GM11168 (cell line): ENCODE measurements at regions not wholly inside any gene's neighbourhood (a gene's known extent, or its start where the extent isn't known, plus 50 kb on each side); places are given as distances from the start of the nearest gene placed in this dataset.
"Not testable (repeated sequence)": the region's sequence is repeated elsewhere in the genome, so short reads cannot be mapped to it uniquely, and the experiment has no call there.

ENCODE experiments used
- in situ Hi-C: fragments of 300-500 bp; cut with MboI; formaldehyde crosslinking; loops from one replicate; pipeline ENCODE4 v1.12.0; 2022; ENCODE audit warnings: low sequenced_read_pairs; ENCODE audit not compliant: unreplicated experiment

- in situ Hi-C loops = no loop called here
Observed at GRCh38 chr21:15119486-15119885, 54.7 kb upstream of the NRIP1 start.

GRCh38 chr21:15121097-15121654 is 56.4 kb upstream of the NRIP1 start:
- in situ Hi-C loops = no loop called here

GRCh38 chr21:15121655-15122120 is 56.9 kb upstream of the NRIP1 start:
- in situ Hi-C loops = no loop called here

GRCh38 chr21:15122241-15122640 is 57.4 kb upstream of the NRIP1 start:
- in situ Hi-C loops = no loop called here

DNA sequence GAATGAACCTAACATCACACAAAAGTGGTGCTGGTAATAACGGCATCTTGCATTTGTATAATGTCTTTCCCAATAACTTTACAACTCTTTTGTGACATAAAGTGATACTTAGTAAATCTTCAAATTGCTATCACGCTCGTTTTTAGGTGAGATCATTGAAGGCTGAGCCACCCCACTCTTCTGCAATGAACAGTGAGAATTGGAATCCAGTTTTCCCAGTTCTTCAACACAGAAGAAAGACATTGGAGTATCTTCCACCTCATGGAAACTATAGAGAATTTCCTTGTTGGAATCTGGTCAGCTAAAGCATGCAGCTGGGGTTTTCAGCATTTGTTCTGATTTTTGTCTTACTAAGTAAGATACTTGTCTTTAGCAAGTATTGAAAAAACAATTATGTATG is 59.9 kb upstream of the NRIP1 start:
- in situ Hi-C loops = no loop called here

DNA sequence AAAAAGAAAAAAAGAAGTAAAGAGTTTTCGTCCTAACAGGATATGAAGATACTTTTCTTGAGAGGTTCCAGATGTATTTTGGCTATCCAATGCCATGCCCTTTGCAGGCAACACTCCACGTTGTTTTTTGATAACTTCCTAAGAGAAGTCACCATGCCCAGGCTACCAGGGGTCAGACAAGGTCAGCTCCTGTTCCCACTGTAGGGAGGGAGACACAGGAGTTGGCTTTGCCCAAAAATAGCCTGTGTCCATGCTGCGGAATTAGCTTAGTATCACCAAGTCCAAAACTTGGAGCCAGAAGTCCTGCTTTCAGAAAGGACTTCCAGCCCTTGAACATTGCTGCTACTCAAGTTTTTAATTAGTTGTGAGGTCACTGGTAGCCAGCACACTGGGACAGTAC is 62.1 kb upstream of the NRIP1 start:
- in situ Hi-C loops = no loop called here

GRCh38 chr21:15127437-15127836 is 62.6 kb upstream of the NRIP1 start:
- in situ Hi-C loops = no loop called here

- in situ Hi-C loops = no loop called here
Observed at GRCh38 chr21:15128267-15128666, 63.5 kb upstream of the NRIP1 start.

DNA sequence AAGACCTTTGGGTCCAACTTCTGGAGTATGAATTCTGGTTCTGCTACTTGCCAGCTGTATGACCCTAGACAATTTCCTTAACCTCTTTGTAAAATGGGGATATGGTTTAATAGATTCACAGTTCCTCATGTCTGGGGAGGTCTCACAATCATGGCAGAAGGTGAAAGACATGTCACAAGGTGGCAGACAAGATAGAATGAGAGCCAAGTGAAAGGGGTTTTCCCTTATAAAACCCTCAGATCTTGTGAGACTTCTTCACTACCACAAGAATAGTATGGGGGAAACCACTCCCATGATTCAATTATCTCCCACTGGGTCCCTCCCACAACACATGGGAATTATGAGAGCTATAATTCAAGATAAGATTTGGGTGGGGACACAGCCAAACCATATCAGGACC is 63.9 kb upstream of the NRIP1 start:
- in situ Hi-C loops = not testable (repeated sequence)

DNA sequence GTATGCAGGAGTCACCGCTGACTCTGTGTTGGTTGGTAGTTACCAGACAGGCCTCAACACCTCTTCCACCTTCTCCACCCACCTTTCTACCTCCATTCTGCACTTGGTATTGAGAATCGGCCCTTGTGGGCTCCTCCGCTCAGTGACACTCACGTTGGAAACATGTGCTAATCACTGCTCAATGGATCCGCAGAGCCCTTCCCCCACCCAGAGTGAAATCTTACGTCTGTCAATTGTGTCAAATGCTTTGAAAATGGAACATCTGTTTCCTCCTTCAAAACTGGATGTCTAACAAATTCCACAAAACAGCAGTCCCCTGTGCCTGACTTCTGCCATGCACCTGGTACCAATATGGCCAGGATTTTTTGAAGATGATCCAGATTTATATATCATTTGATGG is 65.5 kb upstream of the NRIP1 start:
- in situ Hi-C loops = no loop called here

DNA sequence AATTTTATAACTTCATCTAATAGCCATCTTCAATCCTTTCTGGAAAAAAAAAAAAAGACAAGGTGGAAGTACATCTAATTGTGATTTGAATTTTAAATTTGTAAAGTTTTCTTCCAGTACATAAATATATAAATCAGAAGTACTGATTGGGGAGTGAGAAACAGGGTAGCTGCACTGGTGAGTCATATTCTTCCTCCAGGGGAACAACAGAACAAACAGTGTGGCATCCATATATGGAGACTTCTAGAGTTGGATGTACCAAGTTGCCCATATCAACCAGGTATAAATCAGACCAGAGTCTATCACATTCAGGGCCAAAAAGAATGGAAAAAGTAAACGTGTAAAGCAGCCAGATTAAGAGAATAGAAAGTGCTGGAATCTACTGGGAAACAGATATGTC is 66.0 kb upstream of the NRIP1 start:
- in situ Hi-C loops = no loop called here

DNA sequence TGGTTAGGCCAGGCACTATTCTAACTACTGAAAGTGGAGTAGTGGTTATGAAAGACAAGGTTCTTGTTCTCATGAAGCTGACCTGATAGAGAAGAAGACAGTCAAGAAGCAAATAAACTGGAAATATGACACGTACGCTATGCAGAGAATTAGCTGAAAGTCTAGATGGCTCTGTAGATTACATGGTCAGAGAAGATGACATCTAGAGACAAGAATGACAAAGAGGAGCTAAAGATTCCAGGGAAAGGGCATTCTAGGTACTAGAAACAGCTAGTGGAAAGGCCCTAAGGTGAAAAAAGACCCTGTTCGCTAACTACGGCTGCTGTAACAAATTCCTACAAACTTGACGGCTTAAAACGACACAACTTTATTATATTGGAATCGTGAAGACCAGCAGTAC is 68.0 kb upstream of the NRIP1 start:
- in situ Hi-C loops = no loop called here

DNA sequence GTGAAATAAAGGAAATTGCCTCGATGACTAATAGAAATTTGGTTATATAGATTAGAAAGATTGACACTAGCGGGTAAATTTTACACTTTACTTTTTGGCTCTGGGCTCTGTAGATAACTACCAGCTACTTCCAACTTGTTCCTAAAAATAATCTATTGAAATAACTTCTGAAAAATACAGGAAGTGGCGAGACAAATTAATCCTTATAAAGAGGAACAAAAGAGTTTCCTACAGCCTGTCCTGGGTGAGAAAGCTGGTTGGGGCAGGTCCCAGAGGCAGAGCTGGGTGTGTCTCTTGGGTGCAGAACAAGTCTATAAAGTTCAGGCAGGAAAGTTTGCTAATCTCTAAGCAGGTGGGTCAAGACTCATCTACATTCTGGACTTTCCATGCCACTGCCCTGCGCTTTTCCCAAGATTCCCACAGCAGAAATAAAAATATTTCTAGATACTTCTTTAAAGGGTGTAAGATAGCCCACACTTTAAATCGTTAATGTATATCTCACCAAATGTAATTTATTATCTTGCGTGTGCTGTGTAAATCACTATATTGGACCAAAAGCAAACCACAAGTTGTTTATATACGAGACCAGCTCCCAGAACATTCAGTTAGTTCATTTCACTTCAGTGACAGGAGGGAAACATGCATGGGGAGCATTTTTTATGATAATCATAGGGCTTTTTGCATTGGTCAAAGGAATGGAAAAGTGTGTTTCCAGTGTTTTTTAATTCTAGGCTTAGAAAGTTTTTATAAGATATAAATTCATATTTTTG is 70.1 kb upstream of the NRIP1 start:
- in situ Hi-C loops = no loop called here

GRCh38 chr21:15135867-15136629 is 71.2 kb upstream of the NRIP1 start:
- in situ Hi-C loops = no loop called here

DNA sequence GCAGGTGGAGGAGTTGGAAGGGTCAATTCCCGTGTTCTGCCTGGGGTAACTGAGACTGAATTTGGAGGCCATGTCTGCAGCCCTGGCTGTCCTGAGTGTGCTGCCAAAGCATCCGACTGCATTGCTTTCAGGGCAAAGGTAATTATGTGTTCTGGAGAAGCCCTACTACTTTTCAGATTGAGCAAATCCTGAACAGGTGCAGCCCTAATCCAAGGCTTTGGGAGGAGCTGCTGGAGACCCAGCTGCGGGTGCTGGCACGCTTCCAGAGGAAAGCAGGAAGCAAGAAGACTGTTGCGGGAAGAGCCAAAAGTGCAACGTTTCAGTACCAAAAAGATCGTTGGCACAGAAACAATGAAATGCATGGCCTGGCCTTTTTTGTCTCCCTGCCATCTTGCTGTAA is 73.7 kb upstream of the NRIP1 start:
- in situ Hi-C loops = no loop called here

- in situ Hi-C loops = no loop called here
Observed at GRCh38 chr21:15139898-15140297, 75.1 kb upstream of the NRIP1 start.

GRCh38 chr21:15140321-15141019 is 75.7 kb upstream of the NRIP1 start:
- in situ Hi-C loops = no loop called here

DNA sequence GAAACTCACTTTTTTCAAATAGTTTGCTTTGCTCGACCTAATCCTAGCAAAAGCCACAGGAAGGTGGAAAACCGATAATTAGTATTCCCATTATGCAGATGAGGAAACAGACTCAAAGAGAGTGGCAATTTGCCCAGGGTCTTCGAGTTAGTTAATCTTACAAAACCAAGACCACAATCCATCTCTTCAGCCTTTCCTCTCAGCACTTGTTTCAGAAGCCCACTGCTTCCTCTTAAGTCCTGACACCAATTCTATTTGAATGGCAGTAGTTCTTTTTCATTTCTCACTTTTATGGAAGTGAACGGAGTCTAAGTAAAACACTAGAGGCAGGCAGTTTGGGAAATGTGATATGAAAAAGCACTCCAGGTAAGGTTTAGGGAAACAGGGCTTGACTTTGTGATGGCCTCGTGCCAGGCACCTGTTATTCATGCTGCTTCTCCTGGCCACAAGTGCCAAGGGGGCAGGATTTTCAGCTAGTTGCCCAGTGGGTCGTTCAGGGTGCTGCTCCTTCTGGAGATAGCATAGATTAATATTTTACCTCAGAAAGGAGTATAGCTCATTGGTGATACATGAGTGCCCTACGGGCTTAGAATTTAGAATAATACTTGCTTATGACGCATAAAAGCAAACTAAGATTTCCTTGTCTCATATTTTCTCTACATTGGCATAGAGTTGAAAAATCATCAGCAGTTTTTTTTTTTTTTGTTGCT is 76.6 kb upstream of the NRIP1 start:
- in situ Hi-C loops = no loop called here

DNA sequence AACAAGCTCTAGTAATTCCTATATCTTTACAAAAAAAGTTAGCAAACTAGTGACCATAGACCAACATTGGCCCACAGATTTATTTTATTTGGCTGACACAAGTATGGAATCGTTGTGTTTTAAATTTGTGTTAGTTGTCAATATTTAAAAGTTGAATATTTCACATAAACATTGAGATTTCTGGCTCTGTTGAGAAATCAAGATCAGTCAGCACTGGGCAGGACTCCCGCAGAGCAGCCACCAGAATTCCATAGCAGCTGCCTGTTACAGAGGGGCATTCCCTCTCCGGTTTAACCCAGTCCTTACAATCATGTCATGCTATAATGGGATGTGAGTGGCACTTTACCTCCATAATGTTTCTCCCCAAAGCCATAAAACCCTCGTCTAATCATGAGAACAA is 79.2 kb upstream of the NRIP1 start:
- in situ Hi-C loops = no loop called here

DNA sequence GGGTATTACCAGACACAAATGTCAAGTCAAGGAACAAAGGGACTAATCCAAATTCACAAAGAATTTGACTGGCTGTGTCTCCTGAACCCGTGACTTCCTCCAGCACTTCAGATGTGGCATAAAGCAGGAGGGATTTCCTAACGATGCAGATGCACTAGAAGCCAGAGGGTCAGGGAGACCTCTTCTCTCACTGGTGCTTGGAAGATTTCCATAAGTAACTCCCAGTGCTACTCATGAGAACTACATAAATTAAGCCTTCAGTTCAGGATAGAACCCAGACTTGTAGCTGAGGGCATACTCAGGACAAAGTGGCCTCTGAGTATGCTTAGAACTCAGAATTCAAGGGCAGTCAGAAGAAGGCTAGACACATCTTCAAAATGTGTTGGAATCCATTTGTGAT is 83.6 kb upstream of the NRIP1 start:
- in situ Hi-C loops = no loop called here
